HepG2 (cell line): ENCODE measurements at regions not wholly inside any gene's neighbourhood (a gene's known extent, or its start where the extent isn't known, plus 50 kb on each side); places are given as distances from the start of the nearest gene placed in this dataset.

Experiments used
- ATAC-seq: fragments of 200-7000 bp; cut with Tn5 transposase; 3 replicates; pipeline ENCODE4 v1.9.1; 2020; ENCODE audit warnings: mild to moderate bottlenecking, moderate library complexity
- BruUV-seq: library from RNA; stranded (reverse); fragments of 400-500 nt; replicated peaks from 2 replicates; lab custom pipeline; 2021; lab: Mats Ljungman, UMichigan
- CTCF ChIA-PET: fragments of 300-600 bp; formaldehyde crosslinking; extraction: SDS; loops from one replicate; lab custom pipeline; 2021; ENCODE audit warnings: low total read pairs, inconsistent platforms, low intra/inter-chr PET ratio; lab: Yijun Ruan, JAX
- POLR2A ChIA-PET: fragments of 350-600 bp; sonication (Branson Sonifier 250); formaldehyde crosslinking; loops from one replicate; lab custom pipeline; 2020; ENCODE audit warnings: antibody characterized with exemption, inconsistent platforms; lab: Yijun Ruan, JAX
- DNase-seq: peaks from one replicate; pipeline ENCODE4 v3.0.0-alpha.2; 2015; ENCODE audit warnings: low spot score
- FAIRE-seq: peaks from 3 replicates; lab custom pipeline; 2011; peaks lifted over from hg19 to GRCh38; lab: Jason Lieb, UNC
- H2AFZ ChIP-seq: one replicate; pipeline ENCODE4 v1.6.1; 2011; ENCODE audit warnings: low read length, inconsistent platforms
- H3K27ac ChIP-seq: fragments of 300-600 bp; 3 replicates; pipeline ENCODE4 v1.8.0; 2011; ENCODE audit warnings: mixed run types, mild to moderate bottlenecking, mixed read lengths, low read length, inconsistent platforms; ENCODE audit not compliant: insufficient read depth; ENCODE audit errors: extremely low read length
- H3K27me3 ChIP-seq, 2 experiments: fragments of 200-600 bp in 1 of 2; 2 replicates in 1 of 2; 3 replicates in 1 of 2; pipeline versions ENCODE4 v1.6.0 to v1.8.0; 2011; ENCODE audit warnings: low read length in 2 of 2, mild to moderate bottlenecking in 2 of 2, moderate library complexity in 2 of 2, inconsistent platforms in 1 of 2; ENCODE audit not compliant: insufficient read depth in 2 of 2, control insufficient read depth in 1 of 2
- H3K36me3 ChIP-seq, 2 experiments: fragments of 200-600 bp in 1 of 2; replicated peaks in 1 of 2; 2 replicates in 1 of 2; 3 replicates in 1 of 2; pipeline versions ENCODE4 v1.5.1 to v1.8.0; 2011; ENCODE audit warnings: low read length in 2 of 2, inconsistent platforms in 1 of 2; ENCODE audit not compliant: insufficient read depth in 2 of 2, control insufficient read depth in 1 of 2
- H3K4me1 ChIP-seq: 2 replicates; pipeline ENCODE4 v1.5.1; 2012; ENCODE audit warnings: low read length, inconsistent platforms; ENCODE audit not compliant: insufficient read depth
- H3K4me2 ChIP-seq: 2 replicates; pipeline ENCODE4 v1.6.0; 2011; ENCODE audit warnings: low read depth, low read length, inconsistent platforms
- H3K4me3 ChIP-seq, 3 experiments: fragments of 200-600 bp in 1 of 3; sonication (generic), shearing (Covaris generic) in 1 of 3; replicated peaks in 1 of 3; 2 replicates each; pipeline ENCODE4 v1.5.1; 2011 to 2016; ENCODE audit warnings: low read length in 3 of 3, inconsistent platforms in 2 of 3, low read depth in 2 of 3, mild to moderate bottlenecking in 2 of 3, control low read depth in 1 of 3, mixed read lengths in 1 of 3; ENCODE audit not compliant: insufficient read depth in 1 of 3
- H3K79me2 ChIP-seq: one replicate; pipeline ENCODE4 v1.6.1; 2011; ENCODE audit warnings: low read length, inconsistent platforms; ENCODE audit not compliant: insufficient read depth
- H3K9ac ChIP-seq: 2 replicates; pipeline ENCODE4 v1.6.0; 2011; ENCODE audit warnings: mild to moderate bottlenecking, low read depth, low read length, inconsistent platforms; ENCODE audit not compliant: insufficient read depth
- H3K9me3 ChIP-seq: 2 replicates; pipeline ENCODE4 v1.5.1; 2012; ENCODE audit warnings: mild to moderate bottlenecking, low read length
- H4K20me1 ChIP-seq: 2 replicates; pipeline ENCODE4 v1.6.0; 2011; ENCODE audit warnings: inconsistent platforms, mild to moderate bottlenecking, low read length, moderate library complexity; ENCODE audit not compliant: insufficient read depth
- ATAD3A ChIP-seq: sonication (generic); formaldehyde crosslinking; IDR thresholded peaks from 2 replicates; pipeline ENCODE4 v1.4.0; 2020; ENCODE audit warnings: missing genetic modification reagents
- ATF2 ChIP-seq: sonication (generic); formaldehyde crosslinking; IDR thresholded peaks from 2 replicates; pipeline ENCODE4 v1.4.0; 2020; ENCODE audit warnings: missing genetic modification reagents
- RFX3 ChIP-seq: IDR thresholded peaks from 2 replicates; pipeline ENCODE4 v1.6.1; 2016; ENCODE audit warnings: missing biosample characterization, missing genetic modification reagents
- RFXAP ChIP-seq: sonication (generic); formaldehyde crosslinking; IDR thresholded peaks from 2 replicates; pipeline ENCODE4 v1.4.0; 2020; ENCODE audit warnings: missing genetic modification reagents, borderline replicate concordance
- RXRA ChIP-seq: sonication (generic); formaldehyde crosslinking; IDR thresholded peaks from 2 replicates; pipeline ENCODE4 v1.5.1; 2020; ENCODE audit warnings: missing genetic modification reagents
- TERF1 ChIP-seq: sonication (generic); formaldehyde crosslinking; IDR thresholded peaks from 2 replicates; pipeline ENCODE4 v1.8.0; 2022; ENCODE audit warnings: mild to moderate bottlenecking, missing genetic modification reagents, moderate library complexity
- WGBS: methylation state at CpG from one replicate; pipeline ENCODE4 v1.1.6; 2017; ENCODE audit warnings: low lambda C conversion rate; 5-methylcytosine and 5-hydroxymethylcytosine counted together
- in situ Hi-C: cut with HindIII; loops from 2 replicates; pipeline ENCODE4 v1.10.0; 2017; ENCODE audit warnings: low pct_unique_long_range_greater_than_20kb; ENCODE audit not compliant: extremely low pct_ligation_motif_present
- intact Hi-C: fragments of 100-400 bp; cut with micrococcal nuclease; formaldehyde crosslinking; loops from one replicate; pipeline ENCODE4 v1.10.0; 2022; ENCODE audit not compliant: unreplicated experiment

- Histone ChIP-seq H3K9ac (no peak overlapping the region), H3K4me2 (no peak overlapping the region), H3K9me3 (peaks cover 68% of the 10 kb centered on the region), H3K4me1 (no peaks in the 10 kb centered on the region), H3K4me3 (no peak overlapping the region), H4K20me1 (no peaks in the 10 kb centered on the region), H3K36me3 (no peaks in the 10 kb centered on the region), H3K27ac (no peak overlapping the region), H2AFZ (no peak overlapping the region), H3K79me2 (no peaks in the 10 kb centered on the region), H3K27me3 (no peaks in the 10 kb centered on the region)
- BruUV-seq: no TSS peak
- ATAC-seq (no peak), DNase-seq (no peak), FAIRE-seq (no peak)
- intact Hi-C loops: no loop called here
- 6% methylated on average over 7 of the region's 7 CpGs for WGBS
- in situ Hi-C loops: no loop called here
- ChIA-PET CTCF (no interaction called here), POLR2A (no interaction called here)
- no peak for TF ChIP-seq ATF2
These were observed 256.7 kb upstream of the SETBP1 start for GRCh38 chr18:44423814-44424644.

- FAIRE-seq (no peak), DNase-seq (no peak), ATAC-seq (no peak)
- WGBS: 2% methylated on average over 2 of the region's 2 CpGs
- TF ChIP-seq ATF2: no peak
- no peak for TF ChIP-seq RXRA (CRISPR knock-in tag)
- no peak for TF ChIP-seq TERF1 (CRISPR knock-in tag)
- TF ChIP-seq RFXAP (CRISPR knock-in tag): no peak
- TF ChIP-seq ATAD3A: no peak
- no peak for TF ChIP-seq RFX3 (CRISPR knock-in tag)
- Histone ChIP-seq H3K79me2 (no peaks in the 10 kb centered on the region), H3K4me2 (no peak overlapping the region), H3K27ac (no peak overlapping the region), H3K27me3 (no peaks in the 10 kb centered on the region), H2AFZ (no peak overlapping the region), H3K4me3 (no peak overlapping the region), H3K4me1 (no peaks in the 10 kb centered on the region), H4K20me1 (no peaks in the 10 kb centered on the region), H3K9me3 (peaks cover 69% of the 10 kb centered on the region), H3K9ac (no peak overlapping the region), H3K36me3 (no peaks in the 10 kb centered on the region)
- no TSS peak for BruUV-seq
- intact Hi-C loops (no loop called here), in situ Hi-C loops (no loop called here)
- POLR2A ChIA-PET: no interaction called here
- CTCF ChIA-PET: no interaction called here
These were observed 256.0 kb upstream of the SETBP1 start for GRCh38 chr18:44424645-44425035.
